HG03432 (cell line): ENCODE measurements at regions not wholly inside any gene's neighbourhood (a gene's known extent, or its start where the extent isn't known, plus 50 kb on each side); places are given as distances from the start of the nearest gene placed in this dataset.
"Not testable (repeated sequence)": the region's sequence is repeated elsewhere in the genome, so short reads cannot be mapped to it uniquely, and the experiment has no call there.

Experiments used
- ATAC-seq: cut with Tn5 transposase; IDR thresholded peaks from one replicate; pipeline ENCODE4 v1.9.1; 2021; ENCODE audit warnings: mild to moderate bottlenecking, moderate library complexity; ENCODE audit not compliant: unreplicated experiment

DNA sequence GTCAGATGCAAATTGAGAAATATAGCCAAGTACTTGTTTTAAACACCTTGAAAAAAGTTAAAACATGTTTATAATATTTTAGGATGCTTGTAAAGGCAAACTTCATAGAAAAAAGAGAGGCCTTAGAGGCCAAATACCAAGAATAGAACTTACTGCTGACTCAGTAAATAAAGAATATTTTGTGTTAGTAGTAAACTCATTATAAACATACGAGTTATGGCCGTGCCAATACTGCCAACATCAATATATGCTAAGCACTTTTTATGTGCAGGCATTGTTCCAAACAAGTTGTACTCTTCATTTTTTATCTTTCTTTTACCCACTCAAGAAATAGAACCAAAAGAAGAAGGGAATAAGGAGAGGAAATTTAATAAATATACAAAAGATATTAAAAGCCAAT lies 705.9 kb upstream of the NCAM2 start:
- no peak for ATAC-seq

DNA sequence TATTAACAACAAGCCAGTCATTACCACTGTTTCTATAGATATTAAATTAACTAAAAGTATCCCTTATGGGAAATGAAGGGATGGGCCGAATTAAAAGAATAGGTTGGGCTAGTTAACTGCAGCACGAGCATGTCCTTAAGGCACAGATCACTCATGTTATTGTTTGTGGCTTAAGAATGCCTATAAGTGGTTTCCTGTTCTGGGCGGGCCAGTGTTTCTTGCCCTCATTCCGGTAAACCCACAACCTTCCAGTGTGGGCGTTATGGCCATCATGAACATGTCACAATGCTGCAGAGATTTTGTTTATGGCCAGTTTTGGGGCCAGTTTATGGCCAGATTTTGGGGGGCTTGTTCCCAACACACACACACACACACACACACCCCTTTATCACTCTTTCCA lies 705.4 kb upstream of the NCAM2 start:
- ATAC-seq: not testable (repeated sequence)

DNA sequence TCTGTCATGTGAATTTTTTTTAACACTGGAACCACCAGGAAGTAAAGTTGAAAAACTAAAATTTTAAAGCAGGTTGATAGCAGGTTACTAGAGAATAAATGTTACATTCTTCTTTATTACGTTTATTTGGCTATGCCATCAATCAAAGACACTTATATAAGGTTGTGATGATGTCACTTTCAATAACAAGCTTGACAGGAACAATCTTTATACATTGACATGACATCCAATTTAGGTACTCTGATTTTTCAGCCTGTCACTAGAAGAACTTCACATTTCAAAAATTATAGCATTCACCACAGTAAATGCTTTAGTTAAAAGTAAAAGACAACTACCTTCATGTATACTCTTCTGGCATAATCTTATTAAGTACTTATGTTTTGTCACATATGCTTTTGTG lies 696.8 kb upstream of the NCAM2 start:
- ATAC-seq: no peak

DNA sequence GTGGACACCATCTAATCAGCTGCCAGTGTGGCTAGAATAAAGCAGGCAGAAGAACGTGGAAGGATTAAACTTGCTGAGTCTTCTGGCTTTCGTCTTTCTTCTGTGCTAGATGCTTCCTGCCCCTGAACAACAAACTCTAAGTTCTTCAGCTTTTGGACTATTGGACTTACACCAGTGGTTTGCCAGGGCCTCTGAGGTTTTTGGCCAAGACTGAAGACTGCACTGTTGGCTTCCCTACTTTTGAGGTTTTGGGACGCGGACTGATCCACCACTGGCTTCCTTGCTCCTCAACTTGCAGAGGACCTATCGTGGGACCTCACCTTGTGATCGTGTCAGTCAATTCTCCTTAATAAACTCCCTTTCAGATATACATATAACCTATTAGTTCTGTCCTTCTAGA lies 696.1 kb upstream of the NCAM2 start:
- no peak for ATAC-seq

DNA sequence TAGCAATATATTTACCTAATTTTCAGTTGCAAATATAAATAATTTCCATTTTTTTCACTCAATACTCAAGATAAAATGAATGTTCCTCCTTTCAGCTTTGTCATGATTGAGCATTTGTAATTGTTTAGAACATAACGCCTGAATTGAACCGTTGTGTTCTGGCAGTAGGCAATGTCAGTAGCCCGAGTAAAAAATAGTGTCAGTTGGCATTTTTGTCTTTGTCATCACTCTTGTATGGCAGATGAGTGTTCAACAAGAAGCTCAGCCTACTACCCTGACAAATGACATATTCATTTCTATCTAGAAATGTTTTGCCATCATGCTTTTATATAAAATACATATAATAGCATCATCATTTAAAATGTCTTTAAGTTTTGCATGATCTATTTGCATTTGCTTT lies 691.4 kb upstream of the NCAM2 start:
- ATAC-seq: no peak

DNA sequence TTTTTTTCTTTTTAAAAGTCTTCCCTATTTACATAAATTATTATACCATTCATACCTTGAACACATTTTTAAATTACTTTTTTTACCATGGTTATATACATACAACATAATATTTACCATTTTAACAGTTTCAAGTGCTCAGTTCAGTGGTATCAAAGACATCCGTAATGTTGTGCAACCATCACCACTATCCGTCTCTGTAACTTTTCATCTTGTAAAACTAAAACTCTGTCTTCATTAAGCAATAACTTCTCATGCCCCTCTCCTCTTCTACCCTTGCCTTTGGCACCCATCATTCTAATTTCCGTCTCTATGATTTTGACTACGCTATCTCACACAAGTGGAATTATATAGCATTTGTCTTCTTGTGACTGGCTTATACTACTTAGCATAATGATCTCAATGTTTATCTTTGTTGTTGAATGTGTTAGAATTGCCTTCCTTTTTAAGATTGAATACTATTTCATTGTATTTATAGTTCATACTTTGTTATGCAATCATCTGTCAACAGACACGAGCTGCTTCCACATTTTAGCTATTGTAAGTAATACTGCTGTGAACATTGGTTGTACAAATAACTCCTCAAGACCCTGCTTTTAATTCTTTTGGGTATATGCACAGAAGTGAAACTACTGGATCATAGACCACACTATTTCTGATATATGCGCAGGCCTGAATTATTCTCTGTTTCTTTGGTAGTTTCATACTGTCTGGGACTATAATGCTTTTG lies 689.5 kb upstream of the NCAM2 start:
- no peak for ATAC-seq

DNA sequence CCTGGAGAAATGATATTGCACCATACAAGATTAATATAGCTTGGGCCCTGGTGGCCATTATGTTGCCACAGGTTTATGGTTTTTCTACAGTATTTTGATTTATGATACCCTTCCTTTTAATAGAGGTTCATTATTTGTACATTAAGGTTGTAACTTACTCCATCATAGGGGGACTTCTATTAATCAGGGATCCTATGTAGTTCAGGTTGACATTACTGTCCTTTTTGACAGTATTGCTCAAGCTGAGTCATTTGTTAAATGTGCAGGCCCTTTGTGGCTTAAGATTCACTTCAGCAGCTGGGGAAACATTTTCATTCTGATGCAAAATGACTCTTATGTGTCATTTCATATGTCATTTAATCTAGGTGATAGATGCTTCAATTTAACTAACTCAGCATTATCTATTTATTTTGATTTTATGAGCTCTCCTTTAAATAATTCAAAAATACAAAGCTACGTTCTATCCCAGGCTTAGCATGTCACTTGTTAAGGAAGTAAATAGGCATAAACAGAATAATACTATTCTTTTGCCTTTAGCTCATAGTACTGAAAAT lies 686.9 kb upstream of the NCAM2 start:
- ATAC-seq: no peak

DNA sequence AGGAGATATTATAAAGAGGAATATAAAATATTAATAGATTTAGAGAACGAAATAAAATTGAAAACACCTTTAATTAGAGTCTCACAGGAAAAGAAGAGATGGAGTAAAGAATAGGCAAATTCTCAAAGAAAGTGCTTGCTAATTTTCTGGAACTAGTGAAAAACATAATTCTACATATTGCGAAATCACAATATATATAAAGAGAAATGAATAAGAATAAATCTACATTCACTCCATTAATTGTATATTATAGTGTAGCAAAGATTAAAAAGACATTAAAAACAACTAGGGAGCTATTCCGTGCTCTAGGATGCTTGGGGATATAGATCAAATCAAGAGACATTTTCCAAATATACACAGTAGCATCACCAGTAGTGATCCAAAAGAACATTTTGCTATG lies 685.2 kb upstream of the NCAM2 start:
- ATAC-seq: no peak

DNA sequence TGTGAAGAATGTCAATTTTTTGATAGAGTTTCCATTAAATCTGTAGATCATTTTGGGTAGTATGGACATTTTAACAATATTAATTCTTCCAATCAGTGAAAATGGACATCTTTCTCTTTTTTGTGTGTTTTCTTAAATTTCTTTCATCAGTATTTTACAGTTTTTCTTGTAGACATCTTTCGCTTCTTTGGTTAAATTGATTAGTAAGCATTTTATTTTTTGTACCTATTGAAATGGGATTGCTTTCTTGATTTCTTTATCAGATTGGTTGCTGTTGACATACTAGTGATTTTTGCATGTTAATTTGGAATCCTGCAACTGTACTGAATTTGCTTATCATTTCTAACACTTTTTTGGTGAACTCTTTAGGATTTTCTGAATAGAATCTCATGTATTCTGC lies 683.2 kb upstream of the NCAM2 start:
- ATAC-seq: no peak

DNA sequence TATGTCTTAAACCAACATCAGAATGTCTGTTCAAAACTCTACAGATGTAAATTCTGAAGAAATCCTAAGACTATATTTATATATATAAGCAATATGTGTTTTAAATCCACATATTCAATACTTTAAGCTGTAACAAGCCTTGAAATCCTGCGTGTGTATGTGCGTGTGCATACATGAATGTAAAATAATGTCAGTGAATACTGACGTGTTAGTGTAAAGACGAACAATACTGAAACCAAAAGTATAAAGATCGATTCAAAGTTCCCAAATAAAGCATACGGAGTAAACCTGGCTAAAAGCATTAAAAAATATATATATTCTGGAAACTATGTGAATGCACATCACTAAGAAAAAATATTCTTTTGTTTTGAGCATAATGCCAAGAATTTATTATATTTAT lies 668.6 kb upstream of the NCAM2 start:
- ATAC-seq: no peak

DNA sequence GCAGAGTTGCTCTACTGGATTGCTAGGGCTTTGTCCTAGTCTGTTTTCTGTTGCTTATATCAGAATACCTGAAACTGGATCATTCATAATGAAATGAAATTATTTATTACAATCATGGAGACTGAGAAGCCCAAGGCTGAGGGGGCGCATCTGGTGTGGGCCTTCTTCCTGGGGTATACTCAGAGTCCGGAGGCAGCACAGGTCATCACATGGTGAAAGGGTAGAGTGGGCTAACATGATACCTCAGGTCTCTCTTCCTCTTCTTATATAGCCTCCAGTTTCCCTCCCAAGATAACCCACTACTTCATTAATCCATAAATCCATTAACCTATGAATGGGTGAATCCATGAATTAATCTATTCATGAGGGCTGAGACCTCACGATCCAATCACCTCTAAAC lies 667.6 kb upstream of the NCAM2 start:
- no peak for ATAC-seq

DNA sequence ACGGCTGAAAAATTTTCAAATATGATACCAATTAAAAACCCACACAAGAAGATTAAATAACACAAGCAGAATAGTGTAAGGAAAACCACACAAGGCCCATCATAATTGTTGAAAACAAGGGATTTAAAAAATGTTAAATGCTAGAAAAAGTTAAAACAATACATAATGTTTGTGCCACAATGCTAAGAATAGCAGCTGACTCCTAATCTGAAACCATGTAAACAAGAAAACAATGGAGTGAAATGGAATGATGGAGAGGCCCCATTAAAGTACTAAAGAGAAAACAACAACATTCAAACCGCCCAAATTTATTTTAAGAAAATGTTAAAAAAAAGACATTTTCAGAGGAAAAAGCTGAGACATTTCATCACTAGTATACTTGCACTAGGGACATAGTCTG lies 663.6 kb upstream of the NCAM2 start:
- no peak for ATAC-seq

DNA sequence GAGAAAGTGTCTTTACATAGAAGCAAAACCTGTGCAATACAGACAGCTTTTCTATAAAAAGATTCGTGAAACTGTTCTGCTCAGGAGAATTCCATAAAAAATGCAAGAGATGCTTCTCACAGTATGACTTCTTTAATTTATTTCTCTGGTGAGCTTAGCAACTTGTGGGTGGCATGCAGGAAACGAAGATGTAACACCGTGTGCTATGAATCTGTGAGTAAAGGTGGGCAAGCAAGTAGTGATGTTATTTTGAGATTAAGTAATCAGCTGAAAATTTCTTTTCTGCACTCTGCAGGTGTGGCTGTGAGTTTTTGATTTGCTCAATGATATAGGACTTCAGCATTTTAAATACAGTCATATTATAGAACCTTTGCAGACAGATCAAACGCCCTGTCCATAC lies 656.8 kb upstream of the NCAM2 start:
- no peak for ATAC-seq

DNA sequence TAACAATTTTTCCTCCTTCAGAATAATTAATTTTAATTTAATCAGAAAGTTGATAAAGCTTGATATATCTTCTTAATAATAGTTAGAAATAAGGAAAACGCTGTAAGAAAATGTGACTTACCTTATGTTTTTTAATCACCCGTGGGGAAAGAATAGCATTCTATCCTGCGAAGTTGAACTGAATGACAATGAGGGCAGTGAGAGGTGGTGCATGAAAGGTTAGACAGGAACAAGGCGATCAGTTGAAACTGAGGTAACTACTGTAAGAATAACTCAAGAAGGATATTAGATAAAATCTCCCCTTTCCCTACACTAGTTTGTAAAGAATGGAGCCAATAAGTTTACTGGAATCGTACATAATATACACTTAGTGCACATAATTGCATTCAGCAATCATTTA lies 655.0 kb upstream of the NCAM2 start:
- no peak for ATAC-seq

DNA sequence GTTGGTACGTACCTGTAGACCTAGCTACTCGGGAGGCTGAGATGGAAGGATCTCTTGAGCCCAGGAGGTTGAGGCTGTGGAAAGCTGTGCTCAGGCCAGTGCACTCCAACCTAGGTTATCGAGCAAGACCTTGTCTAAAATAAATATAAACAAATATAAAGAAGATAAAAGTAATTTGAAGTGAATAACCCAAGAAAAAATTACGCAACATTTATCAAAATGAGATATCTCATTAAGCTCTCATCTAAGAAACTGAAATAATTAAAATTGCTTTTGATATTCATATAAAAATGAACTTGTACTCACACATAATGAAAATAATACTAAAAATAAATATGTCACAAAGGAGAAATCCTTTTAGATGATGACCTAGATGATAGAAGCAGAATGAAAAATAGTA lies 647.1 kb upstream of the NCAM2 start:
- no peak for ATAC-seq

DNA sequence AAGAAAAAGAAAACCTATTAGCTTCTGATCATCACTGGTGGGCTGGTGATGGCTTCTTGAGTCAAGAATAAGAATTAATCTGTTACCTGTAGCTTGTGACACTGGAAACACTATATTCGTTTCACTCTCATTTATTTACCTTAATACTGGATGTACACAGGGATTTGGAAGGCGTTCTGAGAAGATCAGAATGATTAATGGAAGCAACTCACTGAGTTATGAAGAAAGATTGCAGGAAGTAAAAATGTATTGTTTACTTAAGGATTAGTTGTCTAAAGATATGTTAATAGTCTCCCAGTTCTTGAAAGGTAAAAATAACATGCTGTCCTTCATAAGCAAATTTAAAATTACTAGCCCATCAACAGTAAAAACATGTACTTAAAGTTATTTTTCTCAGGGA lies 644.9 kb upstream of the NCAM2 start:
- ATAC-seq: no peak

DNA sequence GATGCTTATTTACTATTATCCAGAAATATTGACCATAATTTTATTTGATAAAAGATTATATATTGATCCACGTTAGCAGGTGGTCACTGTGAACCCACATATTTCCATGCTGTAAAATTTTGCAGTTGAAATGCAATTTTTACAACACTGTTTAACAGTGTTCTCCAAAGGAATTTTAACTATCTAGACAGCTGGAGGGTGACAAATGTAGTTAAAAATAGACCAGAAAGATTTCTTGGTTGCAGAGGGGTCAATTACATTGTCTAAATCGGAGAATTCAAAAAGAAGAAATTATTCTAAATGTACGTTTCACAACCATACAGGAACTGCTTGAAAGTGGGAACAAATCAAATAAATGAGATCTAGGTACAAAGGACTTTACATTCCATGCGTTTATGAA lies 625.2 kb upstream of the NCAM2 start:
- ATAC-seq: no peak

DNA sequence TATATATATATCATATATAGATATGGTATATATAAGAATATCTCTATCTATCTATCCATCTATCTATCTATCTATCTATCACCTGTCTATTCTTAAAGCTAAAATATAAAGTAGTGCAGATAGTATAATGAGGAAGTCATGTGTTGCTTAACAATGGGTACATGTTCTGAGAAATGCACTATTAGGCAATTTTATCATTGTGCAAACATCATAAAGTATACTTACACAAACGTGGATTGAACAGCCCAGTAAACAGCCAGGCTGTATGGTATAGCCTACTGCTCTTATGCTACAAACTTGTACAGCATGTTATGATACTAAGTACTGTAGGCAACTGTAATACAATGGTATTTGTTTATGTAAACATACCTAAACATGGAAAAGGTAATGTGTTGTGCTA lies 621.0 kb upstream of the NCAM2 start:
- no peak for ATAC-seq

DNA sequence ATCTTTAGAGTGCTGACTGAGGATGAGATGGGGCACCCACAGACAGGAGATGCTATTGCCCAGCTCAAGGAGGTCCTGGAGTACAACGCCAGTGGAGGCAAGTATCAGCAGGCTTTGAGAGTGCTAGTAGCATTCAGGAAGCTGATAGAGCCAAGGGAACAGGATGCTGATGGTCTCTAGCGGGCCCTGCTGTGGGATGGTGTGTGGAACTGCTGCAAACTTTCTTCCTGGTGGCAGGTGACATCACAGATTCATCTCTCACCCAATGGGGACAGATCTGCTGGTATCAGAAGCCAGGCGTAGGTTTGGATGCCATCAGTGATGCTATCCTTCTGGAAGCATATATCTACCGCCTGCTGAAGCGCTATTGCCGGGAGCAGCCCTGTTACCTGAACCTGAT lies 609.8 kb upstream of the NCAM2 start:
- ATAC-seq: no peak

DNA sequence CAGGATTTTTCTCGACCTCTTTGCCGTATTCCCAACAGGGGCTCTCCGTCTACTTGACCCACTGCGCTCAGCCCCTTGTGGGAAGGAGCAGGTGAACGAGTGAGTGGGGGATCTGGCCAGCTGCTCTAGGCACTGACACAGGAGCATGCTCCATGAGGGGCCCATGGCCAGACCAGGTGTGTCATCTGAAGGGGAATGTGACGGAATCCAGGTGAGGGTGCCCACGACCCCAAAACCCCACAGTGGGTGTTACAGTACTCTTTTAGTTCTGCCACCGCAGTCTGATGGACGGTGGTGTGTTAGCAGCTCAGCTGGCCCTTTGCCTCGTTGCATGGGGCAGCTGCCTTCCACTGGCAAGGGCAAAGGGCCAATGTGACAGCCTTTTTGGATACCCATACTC lies 601.4 kb upstream of the NCAM2 start:
- no peak for ATAC-seq

DNA sequence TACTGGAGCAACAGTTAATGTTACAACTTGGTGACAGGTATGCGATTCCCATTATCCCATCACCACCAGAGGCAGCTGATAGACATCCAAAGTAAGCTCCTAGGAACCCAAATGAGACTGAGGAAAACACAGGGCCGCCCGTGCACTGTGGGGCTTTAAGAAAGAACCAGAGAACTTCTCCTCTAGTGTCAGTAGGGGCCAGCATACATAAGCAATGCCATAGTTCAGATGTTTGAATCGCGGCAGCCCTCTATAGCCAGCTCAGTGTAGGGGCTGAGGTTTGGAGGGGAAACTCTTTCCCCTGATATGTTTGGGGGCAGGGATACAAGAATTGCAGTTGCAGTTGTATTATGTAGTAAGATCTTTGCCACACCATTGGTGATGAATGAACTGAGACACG lies 593.3 kb upstream of the NCAM2 start:
- ATAC-seq: no peak

DNA sequence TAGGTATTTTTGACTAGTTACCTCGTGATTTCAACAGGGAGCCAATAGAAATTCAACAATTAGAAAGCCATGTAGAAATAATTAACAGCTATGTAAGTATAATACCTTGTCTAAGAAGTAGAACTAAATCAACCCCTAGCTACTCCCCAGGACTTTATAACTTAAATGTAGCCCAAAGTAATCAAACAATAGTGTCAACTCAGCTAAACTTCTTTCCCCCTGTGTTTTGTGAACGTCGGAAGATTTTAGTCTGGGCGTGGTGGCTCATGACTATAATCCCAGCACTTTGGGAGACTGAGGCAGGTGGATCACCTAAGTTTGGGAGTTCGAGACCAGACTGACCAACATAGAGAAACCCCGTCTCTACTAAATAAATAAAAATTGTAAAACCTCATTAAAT lies 579.9 kb upstream of the NCAM2 start:
- ATAC-seq: no peak

DNA sequence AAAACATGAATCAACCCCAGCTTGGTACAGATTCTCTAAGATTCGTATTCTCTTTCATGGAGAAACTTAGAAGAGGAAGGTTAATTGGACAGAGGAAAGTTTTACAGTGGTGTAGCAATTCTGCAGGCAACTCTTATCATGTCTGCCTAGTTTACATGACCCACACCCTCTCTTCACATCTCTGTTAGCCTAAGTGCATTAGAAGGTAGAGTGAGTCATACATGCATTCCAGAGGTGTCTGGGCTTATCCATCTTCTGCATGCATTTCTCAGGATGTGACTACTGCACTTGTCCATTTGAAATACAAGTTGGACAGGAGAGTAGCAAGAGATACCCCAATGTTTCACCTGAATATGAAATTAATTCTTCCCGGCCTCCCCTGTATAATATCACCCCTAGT lies 578.4 kb upstream of the NCAM2 start:
- ATAC-seq: no peak
